Embryonic facial prominence (tissue), 1 donor: ENCODE measurements at regions not wholly inside any gene's neighbourhood (a gene's known extent, or its start where the extent isn't known, plus 50 kb on each side); places are given as distances from the start of the nearest gene placed in this dataset.
A peak's percentile ranks its signal among the peaks of the same experiment; 100 is the strongest.

ENCODE experiments used
- DNase-seq: peaks from one replicate; pipeline ENCODE4 v3.0.0-alpha.2; 2016; ENCODE audit errors: extremely low spot score

DNA sequence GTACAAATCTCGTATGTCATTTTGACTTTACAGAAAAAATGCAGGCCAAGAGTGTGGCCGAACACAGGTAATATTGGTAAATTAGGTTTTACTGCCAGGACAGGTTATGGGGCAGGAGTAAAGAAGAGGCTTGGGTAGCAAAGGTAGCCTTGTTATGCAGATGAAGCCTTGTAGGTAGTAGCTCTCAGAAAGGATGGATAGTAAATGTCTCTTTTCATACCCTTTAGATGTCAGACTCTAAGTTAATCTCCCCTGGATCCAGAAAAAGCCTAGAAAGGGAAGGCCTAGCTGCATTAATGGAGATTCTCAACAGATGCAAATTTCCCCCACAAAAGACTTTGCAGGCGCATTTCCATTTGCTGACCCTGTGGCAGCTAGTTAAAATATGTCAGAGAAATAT lies 1445.1 kb upstream of the CADM2 start:
- no peak for DNase-seq

DNA sequence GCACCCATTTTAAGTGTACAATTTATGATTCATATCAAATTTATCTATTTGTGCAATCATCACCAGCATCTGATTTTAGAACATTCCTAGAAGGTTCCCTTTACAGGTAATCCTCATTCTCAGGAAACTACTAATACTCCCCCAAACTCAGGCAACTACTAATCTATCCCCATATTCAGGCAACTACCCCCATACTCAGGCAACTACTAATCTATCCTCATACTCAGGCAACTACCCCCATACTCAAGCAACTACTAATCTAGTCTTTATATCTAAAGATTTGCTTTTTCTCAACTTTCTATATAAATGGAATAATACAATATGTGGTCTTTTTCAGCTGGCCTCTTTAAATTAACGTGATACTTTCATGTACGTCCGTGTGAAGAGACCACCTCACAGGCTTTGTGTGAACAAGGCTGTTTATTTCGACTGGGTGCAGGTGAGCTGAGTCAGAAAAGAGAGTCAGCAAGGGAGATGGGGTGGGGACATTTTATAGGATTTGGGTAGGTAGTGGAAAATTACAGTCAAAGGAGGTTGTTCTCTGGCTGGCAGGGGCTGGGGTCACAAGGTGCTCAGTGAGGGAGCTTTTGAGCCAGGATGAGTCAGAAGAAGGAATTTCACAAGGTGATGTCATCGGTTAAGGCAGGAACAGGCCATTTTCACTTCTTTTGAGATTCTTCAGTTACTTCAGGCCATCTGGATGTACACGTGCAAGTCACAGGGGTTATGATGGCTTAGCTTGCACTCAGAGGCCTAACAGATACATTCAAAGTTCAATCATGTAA lies 1444.5 kb upstream of the CADM2 start:
- DNase-seq, result no peak

DNA sequence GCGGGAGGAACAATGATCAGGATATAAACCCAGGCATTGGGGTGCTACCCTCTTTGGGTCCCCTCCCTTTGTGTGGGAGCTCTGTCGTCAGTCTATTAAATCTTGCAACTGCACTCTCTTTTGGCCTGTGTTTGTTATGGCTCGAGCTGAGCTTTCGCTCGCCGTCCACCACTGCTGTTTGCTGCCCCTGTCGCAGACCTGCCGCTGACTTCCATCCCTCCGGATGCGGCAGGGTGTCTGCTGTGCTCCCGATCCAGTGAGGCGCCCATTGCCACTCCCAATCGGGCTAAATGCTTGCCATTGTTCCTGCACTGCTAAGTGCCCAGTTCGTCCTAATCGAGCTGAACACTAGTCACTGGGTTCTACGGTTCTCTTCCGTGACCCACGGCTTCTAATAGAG lies 1443.7 kb upstream of the CADM2 start:
- no peak for DNase-seq

DNA sequence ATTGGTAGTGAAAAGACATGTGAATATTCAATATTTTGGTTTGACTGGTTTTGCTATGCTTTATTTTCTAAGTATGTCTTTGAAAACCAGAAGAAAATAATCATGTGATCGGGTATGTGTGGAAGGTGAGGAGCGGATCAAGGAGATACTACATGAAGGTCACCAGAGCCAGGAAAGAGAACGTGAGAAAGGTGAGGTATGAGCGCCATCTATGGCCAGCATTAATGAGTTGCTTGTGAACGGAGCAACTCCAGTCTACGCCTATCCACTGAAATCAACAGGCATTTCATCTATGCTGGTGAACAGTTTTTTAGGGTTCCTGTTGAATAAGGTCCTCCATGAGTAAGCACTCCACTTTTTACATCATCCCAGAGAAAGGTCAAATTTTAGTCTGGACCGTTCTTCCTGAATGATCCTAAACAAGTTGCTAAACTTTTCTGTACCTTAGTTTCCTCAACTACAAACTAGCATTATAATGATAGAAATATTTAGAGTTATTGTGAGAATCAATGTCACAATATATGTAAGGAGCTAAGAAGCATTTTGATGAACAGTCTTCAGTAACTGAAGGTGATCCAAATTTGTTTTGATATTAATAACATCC lies 1435.2 kb upstream of the CADM2 start:
- peak; percentile 43 for DNase-seq

- no peak for DNase-seq
Measured at GRCh38 chr3:83524901-83525300, 1433.9 kb upstream of the CADM2 start.

GRCh38 chr3:83559082-83559481 lies 1399.7 kb upstream of the CADM2 start:
- DNase-seq, result no peak

DNA sequence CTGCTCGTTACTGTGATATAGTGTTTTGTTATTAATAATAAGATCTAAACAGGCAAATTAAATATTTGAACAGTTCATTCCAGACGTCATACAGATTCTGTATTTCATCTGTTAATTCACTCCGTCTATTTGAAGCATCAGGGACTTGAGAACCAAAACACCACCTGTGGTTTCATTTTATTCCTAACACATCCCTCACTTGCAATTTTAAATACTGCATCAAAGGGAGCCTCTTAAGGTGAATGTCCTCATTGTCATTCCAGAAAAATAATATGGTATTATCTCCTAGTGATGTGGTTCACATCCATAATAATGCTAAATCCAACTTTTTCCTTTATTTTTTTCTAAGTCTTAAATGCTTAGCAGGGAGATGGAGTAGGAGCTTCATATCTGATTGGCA lies 1390.9 kb upstream of the CADM2 start:
- no peak for DNase-seq

GRCh38 chr3:83581546-83581945 lies 1377.2 kb upstream of the CADM2 start:
- no peak for DNase-seq

- no peak for DNase-seq
Measured at GRCh38 chr3:83601704-83602103, 1357.1 kb upstream of the CADM2 start.

GRCh38 chr3:83622526-83622925 lies 1336.3 kb upstream of the CADM2 start:
- DNase-seq, result no peak

- no peak for DNase-seq
Measured at GRCh38 chr3:83625261-83625660, 1333.5 kb upstream of the CADM2 start.

DNA sequence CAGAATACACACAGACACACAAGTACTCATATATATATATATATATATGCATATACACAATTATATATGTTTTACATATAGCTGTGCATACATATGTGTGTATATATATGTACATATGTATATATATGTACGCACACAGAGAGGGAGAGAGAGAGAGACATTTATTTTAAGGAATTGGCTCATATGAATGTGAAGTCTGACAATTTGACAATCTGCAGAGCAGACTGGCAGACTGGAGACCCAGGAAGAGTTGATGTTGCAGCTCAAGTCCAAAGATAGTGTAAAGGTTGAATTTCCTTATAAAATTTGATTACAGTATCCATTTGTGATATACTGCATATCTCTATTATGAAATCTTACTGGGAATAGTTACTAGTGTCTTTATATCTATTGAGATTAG lies 1330.3 kb upstream of the CADM2 start:
- DNase-seq, result no peak

DNA sequence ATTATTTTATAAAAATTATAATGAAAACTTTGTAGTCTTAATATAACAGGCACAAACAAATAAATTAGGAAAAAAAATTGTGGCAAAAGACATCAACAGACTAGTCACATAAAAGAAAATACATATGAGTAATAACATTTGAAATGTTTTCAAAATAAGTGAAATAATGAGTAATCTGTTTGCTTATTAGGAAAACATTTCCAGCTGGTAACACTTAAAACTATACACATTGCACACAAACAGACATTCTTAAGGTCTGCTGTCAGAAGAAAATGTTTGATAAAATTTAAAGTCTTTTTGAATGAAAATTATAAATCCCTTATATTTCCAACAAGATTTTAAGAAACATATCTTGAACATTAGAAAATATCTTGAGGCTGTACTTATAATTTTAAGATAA lies 1326.3 kb upstream of the CADM2 start:
- DNase-seq, result no peak

DNA sequence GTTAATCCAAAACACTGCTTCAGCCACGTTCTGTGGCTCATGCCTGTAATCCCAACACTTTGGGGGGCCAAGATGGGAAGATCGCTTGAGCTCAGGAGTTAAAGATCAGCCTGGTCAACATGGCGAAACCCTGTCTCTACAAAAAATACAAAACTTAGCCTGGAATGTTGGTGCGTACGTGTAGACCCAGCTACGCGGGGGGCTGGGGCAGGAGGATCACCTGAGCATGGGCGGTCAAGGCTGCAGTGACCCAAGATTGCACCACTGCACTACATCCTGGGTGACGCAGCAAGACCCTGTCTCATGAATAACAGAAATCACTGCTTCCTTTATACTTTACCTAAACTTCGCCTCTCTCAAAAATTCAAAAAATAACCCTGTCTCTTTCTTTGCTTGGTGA lies 1325.0 kb upstream of the CADM2 start:
- DNase-seq, result no peak

DNA sequence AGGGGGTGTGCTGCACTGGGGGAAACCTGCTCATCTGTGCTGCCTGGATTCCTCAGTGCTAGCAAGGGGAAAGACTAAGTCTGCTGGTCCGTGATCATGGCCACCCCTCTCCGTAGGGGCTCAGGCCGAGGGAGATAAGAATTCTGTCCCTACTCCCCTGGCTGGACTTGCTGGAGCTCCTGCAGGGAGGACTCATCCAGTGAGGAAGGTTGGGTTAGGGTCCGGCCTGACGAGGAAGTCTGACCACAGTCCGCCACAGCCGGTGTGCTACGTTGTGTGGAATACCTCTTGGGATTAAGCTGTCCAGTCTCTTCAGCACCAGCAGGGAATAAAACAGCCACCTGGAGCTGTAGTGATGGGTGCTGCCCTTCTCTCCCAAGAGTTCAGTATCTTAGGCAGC lies 1309.1 kb upstream of the CADM2 start:
- no peak for DNase-seq

- DNase-seq, result no peak
Measured at GRCh38 chr3:83655083-83655482, 1303.7 kb upstream of the CADM2 start.

DNA sequence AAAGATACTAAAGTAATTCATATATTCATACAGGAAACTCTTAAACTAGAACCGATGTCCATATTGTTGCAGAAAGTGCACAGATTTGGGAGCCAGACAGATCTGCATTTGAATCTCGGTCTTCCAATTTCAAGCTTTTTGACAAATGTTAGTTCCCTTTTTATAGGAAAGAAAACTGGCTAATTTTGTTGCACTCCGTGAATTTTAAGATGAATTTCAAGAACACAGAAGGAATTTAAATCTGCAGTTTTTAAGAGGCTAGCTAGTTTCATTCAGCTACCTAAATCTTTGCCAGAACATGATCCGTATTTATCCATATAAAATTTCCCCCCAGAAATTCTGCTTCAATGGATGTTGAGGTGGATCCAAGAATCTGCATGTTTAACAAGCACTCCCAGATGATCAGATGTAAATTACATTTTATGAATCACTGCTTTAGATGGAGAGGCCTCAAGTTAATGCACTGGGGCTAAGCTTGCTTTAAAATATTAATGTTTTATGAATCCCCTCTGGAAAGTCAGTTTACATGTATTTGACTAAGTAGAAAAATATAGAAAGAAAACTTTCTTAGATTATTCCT lies 1296.3 kb upstream of the CADM2 start:
- no peak for DNase-seq

DNA sequence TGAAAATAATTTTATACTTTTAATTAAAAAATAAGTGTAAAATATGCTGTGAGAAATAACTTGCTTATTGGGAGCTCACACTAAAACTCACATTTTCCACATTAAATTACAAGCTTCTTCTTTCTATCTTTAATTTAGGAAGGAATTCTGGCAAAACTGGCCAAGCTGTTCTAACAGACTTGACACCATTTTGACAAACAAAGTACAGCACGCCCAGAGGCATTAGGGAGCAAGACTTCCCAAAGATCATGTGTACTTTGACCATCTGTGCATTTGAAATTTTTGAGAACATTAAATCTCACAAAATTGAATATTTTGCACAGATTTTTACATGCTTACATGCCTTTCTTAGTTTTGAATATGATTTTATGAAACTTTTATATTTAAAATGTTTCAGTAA lies 1288.4 kb upstream of the CADM2 start:
- DNase-seq, result no peak

GRCh38 chr3:83683937-83684598 lies 1274.7 kb upstream of the CADM2 start:
- DNase-seq, result no peak

DNA sequence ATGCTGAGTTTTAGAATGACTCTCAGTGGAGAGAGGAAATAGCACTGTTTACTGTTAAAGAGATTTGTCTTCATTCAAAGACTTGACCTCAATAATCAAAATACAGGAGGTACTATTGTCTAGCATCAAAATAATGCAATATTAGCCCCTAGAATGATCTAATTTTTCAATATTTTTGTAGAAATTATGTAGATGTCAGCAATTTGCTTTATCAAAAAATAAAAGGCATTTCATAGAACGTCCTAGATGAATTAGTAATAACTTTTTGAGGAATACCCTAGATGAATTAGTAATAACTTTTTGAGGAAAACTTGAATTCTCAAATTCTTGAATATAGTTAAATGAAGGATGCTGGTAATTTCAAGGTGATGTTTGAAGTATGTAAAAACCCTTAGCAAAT lies 1252.1 kb upstream of the CADM2 start:
- no peak for DNase-seq

- DNase-seq, result no peak
Measured at GRCh38 chr3:83715307-83715706, 1243.5 kb upstream of the CADM2 start.

- DNase-seq, result no peak
Measured at GRCh38 chr3:83729576-83729975, 1229.2 kb upstream of the CADM2 start.

DNA sequence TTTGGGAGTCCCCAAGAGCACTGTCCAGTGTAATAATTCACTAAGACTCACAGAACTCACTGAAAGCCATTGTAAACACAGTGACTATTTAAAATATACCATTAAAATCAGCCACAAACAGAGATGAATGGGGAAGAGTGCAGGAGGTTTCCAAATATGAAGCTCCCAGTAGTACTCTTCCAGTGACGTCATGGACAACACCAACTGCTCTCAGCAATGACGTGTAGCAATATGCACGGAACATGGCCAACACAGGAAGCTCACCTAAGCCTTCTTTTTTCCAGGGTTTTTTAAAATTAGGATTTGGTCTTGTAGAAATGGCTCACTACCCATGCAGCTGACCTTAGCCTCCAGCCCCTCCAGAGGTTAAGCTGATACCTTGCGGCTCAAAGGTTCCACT lies 1224.1 kb upstream of the CADM2 start:
- DNase-seq, result no peak
